ENCODE measurements at regions not wholly inside any gene's neighbourhood (a gene's known extent, or its start where the extent isn't known, plus 50 kb on each side); places are given as distances from the start of the nearest gene placed in this dataset.

- TF ChIP-seq CTCF (IDR thresholded peaks at IDR 0.05; ENCODE audit: low read depth, low read length, poor library complexity, severe bottlenecking): no peak
- TF ChIP-seq EZH2phosphoT487 (IDR thresholded peaks at IDR 0.05; ENCODE audit: borderline replicate concordance, low read length): no peak
Measured at GRCh38 chr1:165053351-165053750, 303.2 kb downstream of the LMX1A start.
